ENCODE measurements at regions not wholly inside any gene's neighbourhood (a gene's known extent, or its start where the extent isn't known, plus 50 kb on each side); places are given as distances from the start of the nearest gene placed in this dataset.

DNA sequence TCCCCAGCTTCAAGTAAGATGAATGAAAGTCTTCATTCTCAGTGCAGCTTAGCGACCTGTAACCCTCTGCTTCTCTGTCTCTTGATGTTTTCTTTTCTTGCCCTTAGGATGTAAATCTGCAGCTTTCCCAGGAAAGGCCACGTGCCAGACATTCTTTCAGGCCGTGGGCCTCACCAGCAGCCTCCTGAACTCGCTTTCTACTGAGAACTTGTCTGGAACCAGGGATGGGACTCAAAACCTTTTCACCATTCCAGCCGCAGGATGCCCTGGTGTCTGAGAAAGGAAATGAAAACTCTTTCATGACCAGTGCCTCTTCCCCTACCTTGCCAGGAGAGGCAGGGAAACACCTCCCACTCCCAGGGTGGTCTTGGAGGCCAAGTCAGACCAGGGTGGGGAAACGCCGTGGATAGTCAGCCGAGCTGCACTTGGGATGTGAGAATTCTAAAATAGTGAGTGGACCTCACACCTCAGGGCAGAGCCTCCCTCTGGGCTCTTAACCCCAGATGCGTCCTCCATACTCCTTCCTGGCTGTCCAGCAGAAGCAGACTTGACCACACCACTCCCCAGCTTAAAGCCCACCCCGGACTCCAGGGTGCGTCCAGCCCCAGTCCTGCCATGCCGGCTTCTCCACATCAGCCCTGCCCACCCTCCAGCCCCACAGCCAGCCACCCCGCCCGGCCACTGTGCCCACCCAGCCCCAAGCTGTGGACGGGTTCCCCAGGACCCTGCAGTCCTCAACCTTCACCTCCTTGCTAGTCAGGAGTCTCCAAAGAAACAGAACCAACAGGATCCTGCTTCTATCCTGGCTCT lies 115.5 kb downstream of the TWIST2 start:
- ATAC-seq (no peak), DNase-seq (ENCODE audit: low spot score) (no peak)

DNA sequence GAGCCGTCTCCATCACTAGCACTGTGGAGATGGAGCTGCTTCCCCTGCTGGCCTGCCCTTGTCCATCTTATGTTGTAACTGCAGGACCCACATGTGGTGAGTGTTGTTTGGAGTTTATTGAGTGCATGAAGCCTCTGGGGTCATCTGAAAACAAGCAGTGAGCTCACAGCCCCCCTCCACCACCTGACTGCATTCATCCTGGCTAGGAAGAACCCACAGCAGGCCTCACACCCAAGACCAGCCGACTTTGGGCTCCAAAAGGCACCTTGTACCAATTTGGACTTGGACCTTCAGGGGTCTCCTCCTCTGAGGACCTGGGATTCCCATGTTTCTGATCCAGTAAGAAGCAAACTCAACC lies 116.1 kb downstream of the TWIST2 start:
- DNase-seq (ENCODE audit: low spot score) (no peak), ATAC-seq (no peak)

- DNase-seq (ENCODE audit: low spot score) (no peak), ATAC-seq (no peak)
Measured at GRCh38 chr2:238964544-238965067, 116.7 kb downstream of the TWIST2 start.

- no peak for ATAC-seq
Measured at GRCh38 chr2:238965371-238966071, 117.6 kb downstream of the TWIST2 start.

GRCh38 chr2:238966072-238966937 lies 118.4 kb downstream of the TWIST2 start:
- DNase-seq (ENCODE audit: low spot score), result no peak
- ATAC-seq, result no peak

More at GRCh38 chr2:238965371-238966071, 117.6 kb downstream of the TWIST2 start:
- no peak for DNase-seq (ENCODE audit: low spot score)

DNA sequence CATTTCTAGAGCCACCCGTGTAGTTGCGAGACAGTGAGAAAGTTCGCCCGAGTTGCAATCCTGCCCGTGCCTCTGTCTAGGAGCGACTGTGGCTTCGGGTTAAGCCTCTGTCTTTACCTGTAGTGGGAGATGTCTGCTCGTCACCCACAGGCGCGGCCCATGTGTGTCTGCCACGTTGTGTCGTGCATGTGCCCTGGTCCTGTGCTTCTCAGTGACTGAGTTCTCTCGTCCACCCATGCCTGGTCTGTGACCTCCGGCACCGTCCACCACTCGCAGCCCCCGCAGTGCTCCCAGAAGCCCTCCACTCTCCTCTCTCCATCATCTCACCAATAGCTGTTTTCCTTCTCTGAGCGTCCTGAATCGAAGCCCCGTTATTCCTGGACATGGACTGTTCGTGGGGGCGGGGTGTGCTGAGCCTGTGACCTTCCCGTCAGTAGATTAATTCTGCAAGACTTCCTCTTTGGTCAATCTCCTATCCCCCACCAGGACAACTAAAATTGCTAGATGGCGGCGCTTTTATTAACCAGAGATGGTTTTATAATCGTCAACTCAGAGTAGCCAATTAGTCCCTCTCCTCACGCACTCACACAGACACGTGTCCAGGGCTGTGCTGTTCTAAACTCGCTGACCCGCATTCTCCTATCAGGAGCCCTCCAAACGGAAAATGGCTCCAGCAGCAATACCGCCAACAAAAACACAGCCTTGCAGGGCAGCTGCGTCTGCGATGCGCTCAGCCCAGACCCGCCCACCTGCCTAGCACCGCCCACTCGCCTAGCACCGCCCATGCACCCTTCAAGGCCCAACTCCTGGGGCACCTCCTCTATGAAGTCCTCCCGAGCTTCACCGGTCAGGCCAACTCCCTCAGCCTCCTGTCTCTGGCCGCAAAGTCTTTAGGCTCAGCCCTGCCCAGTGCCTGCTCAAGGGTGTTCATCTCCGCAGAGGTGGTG lies 119.4 kb downstream of the TWIST2 start:
- ATAC-seq (no peak), DNase-seq (ENCODE audit: low spot score) (no peak)

GRCh38 chr2:238967978-238968360 lies 120.1 kb downstream of the TWIST2 start:
- no peak for DNase-seq (ENCODE audit: low spot score)
- ATAC-seq, result no peak

DNA sequence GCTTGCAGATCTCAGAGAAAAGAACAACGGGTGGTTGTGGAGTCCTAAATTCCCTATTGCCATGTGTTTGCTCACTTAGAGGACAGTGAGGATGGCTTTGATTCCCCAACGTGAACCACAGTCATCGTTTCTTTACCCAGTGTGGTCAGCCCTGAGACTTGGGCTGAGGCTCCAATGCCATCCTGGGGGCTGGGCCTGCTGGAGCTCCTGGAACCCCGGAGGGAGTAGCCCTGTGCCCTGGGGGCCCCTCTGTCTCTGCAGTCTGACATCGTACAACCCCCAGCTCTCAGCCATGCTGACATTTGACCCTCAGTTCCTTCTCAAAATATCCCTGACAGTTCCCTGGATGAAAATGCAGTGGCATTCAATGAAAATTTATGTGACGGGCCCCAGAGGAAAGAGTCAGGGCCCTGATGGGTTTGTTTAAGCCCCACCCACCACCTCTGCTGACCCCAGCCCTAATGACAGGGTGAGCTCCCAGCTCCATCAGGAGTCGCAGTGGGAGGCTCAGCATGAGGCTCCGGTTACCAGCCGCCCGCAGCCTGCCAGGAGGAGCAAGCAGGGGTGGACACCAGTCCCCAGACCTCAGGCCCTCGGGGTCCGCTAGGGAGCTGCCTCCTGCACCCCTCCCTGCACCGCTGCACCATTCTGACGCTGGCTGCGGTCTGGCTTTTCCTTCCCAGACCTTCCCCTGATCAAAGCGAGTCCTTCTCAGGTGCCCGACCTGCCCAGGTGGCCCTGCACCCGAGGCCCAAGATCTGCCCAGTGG lies 120.9 kb downstream of the TWIST2 start:
- no peak for ATAC-seq
- no peak for DNase-seq (ENCODE audit: low spot score)

DNA sequence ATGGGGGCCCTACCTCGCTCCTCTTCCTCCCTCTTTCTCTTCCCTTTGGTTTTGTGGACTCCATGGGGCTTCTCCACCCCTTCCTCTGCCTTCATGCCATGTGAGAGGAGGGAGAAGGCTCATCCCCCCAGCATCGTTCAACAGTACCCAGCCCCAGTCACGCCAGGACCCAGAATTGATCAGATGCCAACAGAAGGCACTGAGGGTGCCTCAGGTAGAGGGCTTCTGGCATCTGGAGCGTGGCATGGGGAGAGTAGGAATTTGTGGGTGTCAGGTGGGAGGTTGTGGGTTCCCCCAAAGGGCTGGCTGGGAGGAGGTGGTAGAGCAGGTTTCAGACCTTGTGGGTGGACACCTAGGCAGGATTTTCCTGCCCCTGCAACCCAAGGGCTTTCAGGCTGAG lies 122.0 kb downstream of the TWIST2 start:
- no peak for ATAC-seq
- no peak for DNase-seq (ENCODE audit: low spot score)

DNA sequence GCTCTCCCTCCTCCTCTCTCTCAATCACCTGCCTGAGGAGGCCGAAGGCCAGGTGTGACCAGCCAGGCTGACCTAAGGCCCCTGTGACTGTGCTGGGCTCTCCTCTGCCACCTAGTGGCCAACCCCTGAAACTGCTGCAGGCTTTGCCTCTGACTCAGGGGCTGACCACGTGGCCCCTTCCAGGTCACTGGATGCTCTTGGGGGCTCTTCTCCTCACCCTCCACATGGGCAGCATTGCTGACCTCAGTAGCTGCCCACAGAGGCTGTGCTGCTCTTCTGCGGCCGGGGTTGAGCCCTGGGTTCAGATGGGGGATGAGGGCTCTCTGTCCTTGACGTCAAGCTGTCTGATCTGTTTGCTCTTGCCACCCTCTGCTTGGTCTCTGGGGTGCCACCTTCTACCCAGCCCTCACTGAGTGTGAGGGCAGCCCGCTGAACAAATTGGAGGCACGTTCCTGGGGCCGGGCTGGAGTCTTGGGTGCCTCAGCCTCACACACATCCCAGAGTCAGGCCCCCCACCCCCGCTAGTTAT lies 122.7 kb downstream of the TWIST2 start:
- peak; percentile 97 for ATAC-seq
- peak; percentile 62 for DNase-seq (ENCODE audit: low spot score)

GRCh38 chr2:238971318-238972145 lies 123.6 kb downstream of the TWIST2 start:
- ATAC-seq (no peak), DNase-seq (ENCODE audit: low spot score) (no peak)

DNA sequence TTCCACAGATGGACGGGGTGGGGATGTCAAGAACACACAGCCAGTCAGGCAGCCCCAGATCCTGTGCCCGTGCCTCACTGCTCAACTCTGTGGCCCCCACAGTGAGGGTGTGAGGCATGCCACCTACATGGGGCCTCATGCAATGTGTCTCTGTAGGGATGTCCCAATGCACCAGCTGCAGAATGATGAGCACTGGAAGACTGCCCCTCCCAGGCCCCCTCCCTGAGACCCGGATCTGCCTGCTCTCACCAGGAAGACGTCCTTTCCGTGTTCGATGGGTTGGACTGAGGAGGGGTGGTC lies 124.2 kb downstream of the TWIST2 start:
- no peak for ATAC-seq
- no peak for DNase-seq (ENCODE audit: low spot score)

DNA sequence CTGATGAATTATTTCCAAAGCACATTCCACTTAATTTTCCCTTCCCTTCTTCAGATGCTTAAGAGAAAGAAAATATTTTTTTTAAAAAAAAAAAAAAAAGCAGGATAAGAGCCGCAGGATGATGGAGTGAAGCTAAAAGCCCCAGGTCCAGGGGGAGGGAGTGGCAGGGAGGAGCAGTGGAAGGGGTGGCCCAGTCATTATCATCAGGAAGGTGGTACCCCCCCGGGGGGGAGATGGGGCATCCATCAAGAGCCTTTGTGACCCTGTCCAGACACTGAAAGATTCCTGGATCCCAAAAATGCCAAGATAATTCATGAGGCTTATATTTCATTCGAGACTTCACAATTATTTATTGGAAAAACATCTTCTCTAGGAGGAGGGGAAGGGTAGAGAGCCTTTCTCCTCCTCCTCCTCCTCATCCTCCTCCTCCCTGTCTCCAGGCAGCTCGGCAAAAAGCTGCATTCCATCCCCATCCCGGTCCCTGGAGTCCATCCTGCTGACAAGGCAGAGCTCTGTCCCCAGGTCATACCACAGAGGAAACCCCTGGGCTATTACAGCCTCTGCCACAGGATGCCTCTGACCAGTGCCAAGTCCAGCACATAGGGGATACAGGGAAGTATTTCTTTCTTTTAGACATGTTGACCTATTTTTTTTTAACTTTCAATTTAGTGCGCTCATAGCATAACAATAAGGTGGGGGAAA lies 125.3 kb downstream of the TWIST2 start:
- DNase-seq (ENCODE audit: low spot score) (no peak), ATAC-seq (no peak)

- DNase-seq (ENCODE audit: low spot score) (no peak), ATAC-seq (no peak)
Measured at GRCh38 chr2:238974081-238974480, 126.2 kb downstream of the TWIST2 start.

DNA sequence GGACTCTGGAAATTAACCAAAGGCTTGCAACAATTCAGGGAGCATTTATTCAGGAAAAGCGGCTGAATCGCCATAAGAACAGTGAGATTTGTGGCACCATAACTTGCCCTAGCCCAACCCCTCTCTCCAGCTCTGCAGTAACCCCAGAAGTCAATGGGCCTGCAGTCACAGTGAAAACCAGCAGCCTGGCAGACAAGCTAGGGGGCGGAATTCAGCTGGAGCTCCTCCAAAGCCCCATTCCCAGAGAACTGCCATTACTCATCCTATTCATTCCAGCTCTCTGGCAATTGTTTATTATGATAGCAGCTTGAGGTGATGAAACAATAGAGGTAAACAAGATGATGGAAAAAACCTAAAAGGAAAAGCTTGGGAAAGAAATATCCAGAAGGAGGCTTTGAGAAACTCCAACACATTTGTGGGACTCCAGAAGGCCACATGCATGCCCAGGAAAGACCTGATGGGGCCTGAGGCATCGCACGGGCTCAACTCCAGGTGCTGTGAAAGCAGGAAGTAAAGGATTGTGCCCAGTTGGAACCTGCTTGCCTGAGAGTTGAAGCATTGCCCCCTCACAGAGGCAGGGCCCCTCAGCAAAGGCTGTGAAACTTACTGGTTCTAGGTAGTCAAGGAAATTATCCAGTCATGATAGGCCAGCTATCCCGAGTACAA lies 126.7 kb downstream of the TWIST2 start:
- no peak for DNase-seq (ENCODE audit: low spot score)
- no peak for ATAC-seq

- no peak for DNase-seq (ENCODE audit: low spot score)
- no peak for ATAC-seq
Measured at GRCh38 chr2:238975408-238975807, 127.5 kb downstream of the TWIST2 start.

DNA sequence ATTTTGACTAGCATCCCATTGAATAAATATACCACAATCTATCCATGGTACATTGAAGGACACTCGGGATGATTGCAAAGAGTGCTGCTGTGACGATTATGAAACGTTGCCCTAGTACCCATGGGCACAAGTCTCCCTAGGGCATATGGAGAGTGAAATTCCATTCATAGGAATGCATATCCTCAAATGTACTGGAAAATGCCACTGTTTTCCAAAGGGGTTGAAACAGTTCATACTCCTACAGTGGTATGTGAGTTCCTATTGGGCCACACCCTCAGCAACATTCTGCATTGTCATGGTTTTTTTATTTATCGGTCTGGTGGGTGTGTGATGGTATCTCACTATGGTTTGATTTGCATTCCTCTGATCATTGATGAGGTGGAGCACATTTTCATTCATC lies 130.6 kb downstream of the TWIST2 start:
- DNase-seq (ENCODE audit: low spot score), result no peak
- ATAC-seq, result no peak

Measured in left lobe of liver (tissue), 2 donors.